Neural crest cell (in vitro differentiated cells): ENCODE measurements at regions not wholly inside any gene's neighbourhood (a gene's known extent, or its start where the extent isn't known, plus 50 kb on each side); places are given as distances from the start of the nearest gene placed in this dataset.

Source experiments
- DNase-seq: peaks from one replicate; pipeline ENCODE4 v3.0.0; 2021; ENCODE audit warnings: low read depth, mixed read lengths, low spot score
- H3K27ac Mint-ChIP-seq: one replicate; pipeline ENCODE4 v1.8.0; 2021; ENCODE audit warnings: mild to moderate bottlenecking, mixed read lengths; ENCODE audit not compliant: unreplicated experiment
- H3K27me3 Mint-ChIP-seq: 2 replicates; pipeline ENCODE4 v1.8.0; 2021; ENCODE audit warnings: low read depth, mild to moderate bottlenecking, mixed read lengths
- H3K36me3 Mint-ChIP-seq: 2 replicates; pipeline ENCODE4 v1.8.0; 2021; ENCODE audit warnings: low read depth, mild to moderate bottlenecking, mixed read lengths
- H3K4me1 Mint-ChIP-seq: 2 replicates; pipeline ENCODE4 v1.8.0; 2021; ENCODE audit warnings: mixed read lengths
- H3K4me3 Mint-ChIP-seq: one replicate; pipeline ENCODE4 v1.8.0; 2021; ENCODE audit warnings: mild to moderate bottlenecking, mixed read lengths
- H3K9me3 Mint-ChIP-seq: 2 replicates; pipeline ENCODE4 v1.8.0; 2021; ENCODE audit warnings: mixed read lengths
- CTCF ChIP-seq: fragments of 200-600 bp; sonication (generic); conservative IDR thresholded peaks from 2 replicates; pipeline ENCODE4 v1.5.0; 2021; ENCODE audit warnings: antibody characterized with exemption, mild to moderate bottlenecking

- TF ChIP-seq CTCF: no peak
- no peaks in the 10 kb centered on the region for H3K9me3 Mint-ChIP-seq
- H3K36me3 Mint-ChIP-seq: no peaks in the 10 kb centered on the region
- H3K4me1 Mint-ChIP-seq: peaks cover 4% of the 10 kb centered on the region
- H3K27ac Mint-ChIP-seq: no peak overlapping the region
- no peaks in the 10 kb centered on the region for H3K27me3 Mint-ChIP-seq
- no peak for DNase-seq
- no peak overlapping the region for H3K4me3 Mint-ChIP-seq
Observed at GRCh38 chrX:95911062-95911461, 773.6 kb upstream of the DIAPH2 start.

GRCh38 chrX:95919605-95920004 lies 765.0 kb upstream of the DIAPH2 start:
- H3K36me3 Mint-ChIP-seq: no peaks in the 10 kb centered on the region
- no peaks in the 10 kb centered on the region for H3K27me3 Mint-ChIP-seq
- no peaks in the 10 kb centered on the region for H3K9me3 Mint-ChIP-seq
- no peak for DNase-seq
- no peak overlapping the region for H3K4me3 Mint-ChIP-seq
- TF ChIP-seq CTCF: no peak
- no peaks in the 10 kb centered on the region for H3K4me1 Mint-ChIP-seq
- H3K27ac Mint-ChIP-seq: no peak overlapping the region

- no peaks in the 10 kb centered on the region for H3K36me3 Mint-ChIP-seq
- no peak overlapping the region for H3K4me3 Mint-ChIP-seq
- no peaks in the 10 kb centered on the region for H3K27me3 Mint-ChIP-seq
- H3K4me1 Mint-ChIP-seq: no peaks in the 10 kb centered on the region
- no peak overlapping the region for H3K27ac Mint-ChIP-seq
- TF ChIP-seq CTCF: no peak
- no peak for DNase-seq
- H3K9me3 Mint-ChIP-seq: no peaks in the 10 kb centered on the region
Observed at GRCh38 chrX:95945528-95945927, 739.1 kb upstream of the DIAPH2 start.

- Mint-ChIP-seq H3K9me3 (no peaks in the 10 kb centered on the region), H3K4me1 (no peaks in the 10 kb centered on the region), H3K27me3 (no peaks in the 10 kb centered on the region), H3K4me3 (no peak overlapping the region), H3K27ac (no peak overlapping the region), H3K36me3 (no peaks in the 10 kb centered on the region)
- no peak for DNase-seq
- TF ChIP-seq CTCF: no peak
Observed at GRCh38 chrX:95949588-95949987, 735.1 kb upstream of the DIAPH2 start.

GRCh38 chrX:95950679-95951078 lies 734.0 kb upstream of the DIAPH2 start:
- no peak overlapping the region for H3K4me3 Mint-ChIP-seq
- H3K4me1 Mint-ChIP-seq: no peaks in the 10 kb centered on the region
- H3K9me3 Mint-ChIP-seq: no peaks in the 10 kb centered on the region
- no peak overlapping the region for H3K27ac Mint-ChIP-seq
- TF ChIP-seq CTCF: no peak
- H3K27me3 Mint-ChIP-seq: no peaks in the 10 kb centered on the region
- DNase-seq: no peak
- no peaks in the 10 kb centered on the region for H3K36me3 Mint-ChIP-seq

- no peaks in the 10 kb centered on the region for H3K27me3 Mint-ChIP-seq
- H3K4me3 Mint-ChIP-seq: no peak overlapping the region
- H3K36me3 Mint-ChIP-seq: peaks cover 2% of the 10 kb centered on the region
- no peak for TF ChIP-seq CTCF
- H3K27ac Mint-ChIP-seq: no peak overlapping the region
- no peak for DNase-seq
- H3K4me1 Mint-ChIP-seq: no peaks in the 10 kb centered on the region
- H3K9me3 Mint-ChIP-seq: peaks cover 7% of the 10 kb centered on the region
Observed at GRCh38 chrX:95953564-95953963, 731.1 kb upstream of the DIAPH2 start.
